ENCODE measurements at regions not wholly inside any gene's neighbourhood (a gene's known extent, or its start where the extent isn't known, plus 50 kb on each side); places are given as distances from the start of the nearest gene placed in this dataset.
"Not testable (repeated sequence)": the region's sequence is repeated elsewhere in the genome, so short reads cannot be mapped to it uniquely, and the experiment has no call there.

- TF ChIP-seq, protein P1, sequence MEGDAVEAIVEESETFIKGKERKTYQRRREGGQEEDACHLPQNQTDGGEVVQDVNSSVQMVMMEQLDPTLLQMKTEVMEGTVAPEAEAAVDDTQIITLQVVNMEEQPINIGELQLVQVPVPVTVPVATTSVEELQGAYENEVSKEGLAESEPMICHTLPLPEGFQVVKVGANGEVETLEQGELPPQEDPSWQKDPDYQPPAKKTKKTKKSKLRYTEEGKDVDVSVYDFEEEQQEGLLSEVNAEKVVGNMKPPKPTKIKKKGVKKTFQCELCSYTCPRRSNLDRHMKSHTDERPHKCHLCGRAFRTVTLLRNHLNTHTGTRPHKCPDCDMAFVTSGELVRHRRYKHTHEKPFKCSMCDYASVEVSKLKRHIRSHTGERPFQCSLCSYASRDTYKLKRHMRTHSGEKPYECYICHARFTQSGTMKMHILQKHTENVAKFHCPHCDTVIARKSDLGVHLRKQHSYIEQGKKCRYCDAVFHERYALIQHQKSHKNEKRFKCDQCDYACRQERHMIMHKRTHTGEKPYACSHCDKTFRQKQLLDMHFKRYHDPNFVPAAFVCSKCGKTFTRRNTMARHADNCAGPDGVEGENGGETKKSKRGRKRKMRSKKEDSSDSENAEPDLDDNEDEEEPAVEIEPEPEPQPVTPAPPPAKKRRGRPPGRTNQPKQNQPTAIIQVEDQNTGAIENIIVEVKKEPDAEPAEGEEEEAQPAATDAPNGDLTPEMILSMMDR (IDR thresholded peaks at IDR 0.05; ENCODE audit: insufficient read depth, low read depth, low read length), result no peak
- DNase-seq (ENCODE audit: low read depth), result no peak
- H3K4me3 ChIP-seq (ENCODE audit: low read depth, low read length), result no peak overlapping the region
These were observed 298.3 kb downstream of the TRIML1 start for GRCh38 chr4:188437535-188437934.

GRCh38 chr4:188438391-188438824 is 299.2 kb downstream of the TRIML1 start:
- H3K4me3 ChIP-seq (ENCODE audit: low read depth, low read length); DNase-seq (ENCODE audit: low read depth): not testable (repeated sequence)

- H3K4me3 ChIP-seq (ENCODE audit: low read depth, low read length), result no peak overlapping the region
- TF ChIP-seq, protein P1 (IDR thresholded peaks at IDR 0.05; ENCODE audit: insufficient read depth, low read depth, low read length), result no peak
- no peak for DNase-seq (ENCODE audit: low read depth)
These were observed 300.5 kb downstream of the TRIML1 start for GRCh38 chr4:188439641-188440311.

DNA sequence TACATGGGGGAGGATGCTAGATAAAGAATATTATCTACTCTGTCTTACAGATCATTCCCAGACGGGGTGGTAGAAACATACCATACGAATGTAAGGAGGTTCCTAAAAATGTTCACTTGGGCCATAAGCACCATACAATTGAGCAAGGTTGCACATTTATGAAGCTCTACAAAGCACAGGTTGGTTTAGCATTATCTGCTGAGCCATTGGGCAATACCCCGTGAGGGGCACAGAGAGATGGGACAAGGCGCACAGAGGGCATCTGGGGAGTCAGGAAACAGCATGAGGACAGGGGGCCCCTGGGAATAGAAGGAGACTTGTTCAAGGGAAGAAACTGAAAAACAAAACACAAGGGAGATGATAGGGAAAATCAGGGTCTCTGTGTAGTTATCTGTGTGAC is 305.3 kb downstream of the TRIML1 start:
- H3K4me3 ChIP-seq (ENCODE audit: low read depth, low read length), result no peak overlapping the region
- DNase-seq (ENCODE audit: low read depth), result no peak
- TF ChIP-seq, protein P1 (IDR thresholded peaks at IDR 0.05; ENCODE audit: insufficient read depth, low read depth, low read length), result no peak

DNA sequence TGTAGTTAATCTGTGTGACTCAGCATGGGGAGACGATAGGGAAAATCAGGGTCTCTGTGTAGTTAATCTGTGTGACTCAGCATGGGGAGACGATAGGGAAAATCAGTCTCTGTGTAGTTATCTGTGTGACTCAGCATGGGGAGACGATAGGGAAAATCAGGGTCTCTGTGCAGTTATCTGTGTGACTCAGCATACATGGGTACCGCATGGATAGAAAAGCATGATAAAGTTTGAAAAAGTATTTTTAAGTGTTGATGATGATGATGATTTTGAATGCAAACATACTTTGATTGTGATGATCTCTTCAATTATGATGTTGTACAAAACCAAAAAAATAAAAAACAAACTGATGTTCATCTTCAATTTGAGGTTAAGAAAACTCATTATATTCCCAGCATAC is 309.8 kb downstream of the TRIML1 start:
- not testable (repeated sequence) for H3K4me3 ChIP-seq (ENCODE audit: low read depth, low read length); DNase-seq (ENCODE audit: low read depth)

DNA sequence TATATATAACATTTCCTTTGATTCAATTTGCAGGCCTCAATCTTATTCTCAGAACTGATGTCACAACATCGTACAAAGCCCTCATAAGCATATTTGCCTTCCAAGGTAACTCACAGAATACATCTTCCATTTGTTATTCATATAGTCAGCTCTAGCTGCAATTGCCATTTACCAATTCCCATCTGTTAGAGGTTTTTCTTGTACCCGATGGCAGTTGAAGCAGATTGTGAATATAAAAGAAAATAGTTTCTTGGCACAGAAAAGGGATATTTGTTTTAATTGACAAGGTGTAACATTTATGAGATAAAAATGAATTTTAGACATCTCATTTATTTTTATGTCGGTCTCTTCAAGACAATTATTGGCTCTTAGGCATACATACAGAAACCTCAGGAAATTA is 311.3 kb downstream of the TRIML1 start:
- no peak overlapping the region for H3K4me3 ChIP-seq (ENCODE audit: low read depth, low read length)
- TF ChIP-seq, protein P1 (IDR thresholded peaks at IDR 0.05; ENCODE audit: insufficient read depth, low read depth, low read length), result no peak
- DNase-seq (ENCODE audit: low read depth), result no peak

- DNase-seq (ENCODE audit: low read depth), result no peak
- TF ChIP-seq, protein P1 (IDR thresholded peaks at IDR 0.05; ENCODE audit: insufficient read depth, low read depth, low read length), result no peak
- H3K4me3 ChIP-seq (ENCODE audit: low read depth, low read length), result no peak overlapping the region
These were observed 312.9 kb downstream of the TRIML1 start for GRCh38 chr4:188452097-188452496.

DNA sequence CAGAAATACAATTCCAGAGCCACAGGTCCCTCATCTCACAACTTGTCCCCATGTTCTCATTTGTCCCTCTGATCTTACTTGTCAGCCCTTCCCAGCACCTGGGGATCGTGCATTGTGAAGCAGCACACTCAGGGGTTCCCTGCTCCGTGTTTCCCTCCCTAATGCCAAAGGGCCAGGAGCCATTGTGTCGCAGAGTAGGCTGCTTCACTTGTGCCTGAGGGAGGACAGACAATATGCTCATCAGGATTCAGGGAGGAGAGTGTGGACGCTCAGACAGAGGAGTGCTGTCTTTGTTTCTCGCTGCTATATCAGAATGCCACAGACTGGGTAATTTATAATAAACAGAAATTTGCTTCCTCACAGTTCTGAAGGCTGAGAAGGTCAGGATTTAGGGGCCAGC is 315.3 kb downstream of the TRIML1 start:
- TF ChIP-seq, protein P1 (IDR thresholded peaks at IDR 0.05; ENCODE audit: insufficient read depth, low read depth, low read length), result no peak
- DNase-seq (ENCODE audit: low read depth), result no peak
- H3K4me3 ChIP-seq (ENCODE audit: low read depth, low read length), result no peak overlapping the region
